B cell (primary cell): ENCODE measurements at regions not wholly inside any gene's neighbourhood (a gene's known extent, or its start where the extent isn't known, plus 50 kb on each side); places are given as distances from the start of the nearest gene placed in this dataset.

Experiments used
- ATAC-seq: fragments of 200-7000 bp; cut with Tn5 transposase; one replicate; pipeline ENCODE4 v1.10.0; 2021; ENCODE audit warnings: low read depth, mild to moderate bottlenecking, moderate number of reproducible peaks, moderate library complexity
- CTCF ChIA-PET: fragments of 350-600 bp; sonication (Branson Sonifier 250); formaldehyde crosslinking; loops from one replicate; lab custom pipeline; 2021; ENCODE audit warnings: antibody characterized with exemption, inconsistent platforms; lab: Charles Lee
- POLR2A ChIA-PET: fragments of 350-600 bp; sonication (Branson Sonifier 250); formaldehyde crosslinking; loops from one replicate; lab custom pipeline; 2021; ENCODE audit warnings: antibody characterized with exemption; lab: Charles Lee
- DNase-seq: peaks from one replicate; pipeline ENCODE4 v3.0.0; 2013
- H2AFZ ChIP-seq: 2 replicates; pipeline ENCODE4 v1.6.1; 2012; ENCODE audit warnings: mild to moderate bottlenecking, low read depth, low read length; ENCODE audit not compliant: insufficient read depth, poor library complexity, severe bottlenecking
- H3K27ac ChIP-seq, 2 donors: 1 replicate in 1 of 2; 2 replicates in 1 of 2; pipeline ENCODE4 v1.5.1; 2012 to 2013; ENCODE audit warnings: low read length in 2 of 2, mild to moderate bottlenecking in 2 of 2, moderate library complexity in 1 of 2
- H3K27me3 ChIP-seq, 4 experiments: fragments of 200-600 bp in 1 of 4; sonication (generic) in 1 of 4; replicated peaks in 1 of 4; 1 replicate in 2 of 4; 2 replicates in 2 of 4; pipeline versions ENCODE4 v1.6.1 to v1.7.0; 2013 to 2016; ENCODE audit warnings: low read length in 3 of 4, mild to moderate bottlenecking in 2 of 4, mixed read lengths in 1 of 4, moderate library complexity in 1 of 4; ENCODE audit not compliant: insufficient read depth in 4 of 4, control insufficient read depth in 3 of 4; ENCODE audit errors: control extremely low read depth in 1 of 4
- H3K36me3 ChIP-seq, 2 experiments: replicated peaks in 1 of 2; 1 replicate in 1 of 2; 2 replicates in 1 of 2; pipeline versions ENCODE4 v1.6.1 to v1.7.1; 2013; ENCODE audit warnings: low read length in 1 of 2; ENCODE audit not compliant: insufficient read depth in 2 of 2, control insufficient read depth in 1 of 2; ENCODE audit errors: control extremely low read depth in 1 of 2, extremely low read depth in 1 of 2
- H3K4me1 ChIP-seq, 2 donors: fragments of 200-600 bp in 1 of 2; sonication (generic) in 1 of 2; 1 replicate in 1 of 2; 2 replicates in 1 of 2; pipeline versions ENCODE4 v1.5.1 to v1.6.1; 2013 to 2017; ENCODE audit warnings: low read length in 2 of 2; ENCODE audit not compliant: control insufficient read depth in 2 of 2, insufficient read depth in 2 of 2
- H3K4me2 ChIP-seq: replicated peaks from 2 replicates; pipeline ENCODE3; 2012; ENCODE audit warnings: mild to moderate bottlenecking, low read depth, low read length; ENCODE audit not compliant: poor library complexity, severe bottlenecking
- H3K4me3 ChIP-seq, 5 experiments: fragments of 200-600 bp in 1 of 5; sonication (generic) in 1 of 5; 1 replicate in 3 of 5; 2 replicates in 2 of 5; pipeline versions ENCODE4 v1.5.1 to v1.7.0; 2011 to 2016; ENCODE audit warnings: low read length in 4 of 5, mild to moderate bottlenecking in 4 of 5, low read depth in 2 of 5, control low read depth in 1 of 5, moderate library complexity in 1 of 5; ENCODE audit not compliant: insufficient read depth in 1 of 5; ENCODE audit errors: control extremely low read depth in 1 of 5, extremely low read depth in 1 of 5
- H3K79me2 ChIP-seq: fragments of 200-600 bp; sonication (generic); one replicate; pipeline ENCODE4 v1.6.0; 2016; ENCODE audit warnings: low read length; ENCODE audit not compliant: control insufficient read depth, insufficient read depth
- H3K9ac ChIP-seq: fragments of 200-600 bp; sonication (generic); 2 replicates; pipeline ENCODE4 v1.6.1; 2017; ENCODE audit warnings: mild to moderate bottlenecking, low read length, moderate library complexity
- H3K9me3 ChIP-seq, 3 donors: one replicate each; pipeline versions ENCODE4 v1.6.1 to v1.7.1; 2013; ENCODE audit warnings: low read length in 2 of 3; ENCODE audit not compliant: control insufficient read depth in 2 of 3, insufficient read depth in 1 of 3; ENCODE audit errors: control extremely low read depth in 1 of 3
- H4K20me1 ChIP-seq: 2 replicates; pipeline ENCODE4 v1.6.0; 2012; ENCODE audit warnings: mild to moderate bottlenecking, low read length; ENCODE audit not compliant: insufficient read depth, control insufficient read depth, poor library complexity, severe bottlenecking
- H3K27ac Mint-ChIP-seq: one replicate; pipeline ENCODE4 v1.8.0; 2021; ENCODE audit warnings: mixed read lengths
- H3K27me3 Mint-ChIP-seq: one replicate; pipeline ENCODE4 v1.8.0; 2021; ENCODE audit warnings: mixed read lengths
- H3K4me1 Mint-ChIP-seq: one replicate; pipeline ENCODE4 v1.8.0; 2021; ENCODE audit warnings: mixed read lengths
- H3K4me3 Mint-ChIP-seq: one replicate; pipeline ENCODE4 v1.8.0; 2021; ENCODE audit warnings: mixed read lengths
- H3K9me3 Mint-ChIP-seq: one replicate; pipeline ENCODE4 v1.8.0; 2022; ENCODE audit warnings: mixed read lengths; ENCODE audit not compliant: insufficient read depth
- CTCF ChIP-seq: fragments of 200-600 bp; IDR thresholded peaks from one replicate; pipeline ENCODE4 v1.8.0; 2022; ENCODE audit warnings: antibody characterized with exemption, mild to moderate bottlenecking
- EZH2 ChIP-seq: IDR thresholded peaks from 2 replicates; pipeline ENCODE4 v1.6.1; 2012; ENCODE audit warnings: borderline replicate concordance, low read depth, mild to moderate bottlenecking, moderate library complexity, low read length; ENCODE audit not compliant: insufficient read depth, poor library complexity, severe bottlenecking
- WGBS: methylation state at CpG from one replicate; pipeline ENCODE4 v1.1.5; 2013; ENCODE audit warnings: missing lambda C conversion rate; ENCODE audit not compliant: insufficient coverage; 5-methylcytosine and 5-hydroxymethylcytosine counted together
- intact Hi-C: fragments of 100-400 bp; cut with micrococcal nuclease; formaldehyde crosslinking; loops from one replicate; pipeline ENCODE4 v1.10.0; 2022

DNA sequence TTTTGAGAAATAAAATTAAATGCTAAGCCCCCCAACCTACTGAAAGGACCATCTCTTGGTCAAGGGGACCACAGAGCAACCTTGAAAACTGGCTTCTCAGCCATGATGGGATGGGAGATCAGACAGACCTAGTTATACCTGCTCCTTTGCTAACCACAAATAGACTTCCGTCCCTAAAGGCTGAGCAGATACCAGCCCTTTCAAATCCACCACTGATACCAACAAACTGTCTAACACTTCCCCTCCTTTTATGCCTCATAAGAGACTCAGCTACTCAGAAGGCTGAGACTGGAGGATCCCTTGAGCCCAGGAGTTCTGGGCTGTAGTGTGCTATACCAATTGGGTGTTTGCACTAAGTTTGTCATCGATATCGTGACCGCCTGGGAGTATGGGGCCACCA, 407.3 kb downstream of the SIPA1L2 start:
- no peaks in the 10 kb centered on the region for H4K20me1 ChIP-seq
- H3K4me2 ChIP-seq: no peak overlapping the region
- ATAC-seq (no peak), DNase-seq (no peak)
- POLR2A ChIA-PET: no interaction called here
- no peak overlapping the region for H3K27ac ChIP-seq
- Mint-ChIP-seq H3K4me1 (no peaks in the 10 kb centered on the region), H3K9me3 (no peaks in the 10 kb centered on the region), H3K27me3 (peaks cover 4% of the 10 kb centered on the region), H3K4me3 (no peak overlapping the region), H3K27ac (no peak overlapping the region)
- H3K9me3 ChIP-seq: peaks cover 0 to 14% (median 0%) of the 10 kb centered on the region in 3 donors
- H3K27me3 ChIP-seq: no peaks in the 10 kb centered on the region
- CTCF ChIA-PET: no interaction called here
- TF ChIP-seq CTCF: no peak
- no peak for TF ChIP-seq EZH2
- no CpG with 5 or more reads among the region's 4 CpGs for WGBS
- intact Hi-C loops: no loop called here
- no peak overlapping the region for H2AFZ ChIP-seq
- H3K79me2 ChIP-seq: no peaks in the 10 kb centered on the region
- H3K9ac ChIP-seq: no peak overlapping the region
- H3K4me3 ChIP-seq: no peak overlapping the region
- H3K36me3 ChIP-seq: no peaks in the 10 kb centered on the region
- no peaks in the 10 kb centered on the region for H3K4me1 ChIP-seq

- Histone ChIP-seq H3K27ac (no peak overlapping the region), H3K4me3 (no peak overlapping the region), H3K9ac (no peak overlapping the region), H3K4me1 (no peaks in the 10 kb centered on the region), H2AFZ (no peak overlapping the region), H4K20me1 (no peaks in the 10 kb centered on the region), H3K4me2 (no peak overlapping the region), H3K27me3 (no peaks in the 10 kb centered on the region), H3K9me3 (peaks cover 0 to 14% (median 0%) of the 10 kb centered on the region in 3 donors), H3K79me2 (no peaks in the 10 kb centered on the region), H3K36me3 (no peaks in the 10 kb centered on the region)
- WGBS: 91% methylated on average over 2 of the region's 3 CpGs
- Mint-ChIP-seq H3K4me1 (no peaks in the 10 kb centered on the region), H3K27me3 (no peaks in the 10 kb centered on the region), H3K9me3 (no peaks in the 10 kb centered on the region), H3K27ac (no peak overlapping the region), H3K4me3 (no peak overlapping the region)
- no peak for ATAC-seq
- ChIA-PET POLR2A (no interaction called here), CTCF (no interaction called here)
- intact Hi-C loops: no loop called here
- TF ChIP-seq CTCF: no peak
- no peak for TF ChIP-seq EZH2
- no peak for DNase-seq
These were observed 408.0 kb downstream of the SIPA1L2 start for GRCh38 chr1:232221802-232222499.
